ENCODE measurements at regions not wholly inside any gene's neighbourhood (a gene's known extent, or its start where the extent isn't known, plus 50 kb on each side); places are given as distances from the start of the nearest gene placed in this dataset.

DNA sequence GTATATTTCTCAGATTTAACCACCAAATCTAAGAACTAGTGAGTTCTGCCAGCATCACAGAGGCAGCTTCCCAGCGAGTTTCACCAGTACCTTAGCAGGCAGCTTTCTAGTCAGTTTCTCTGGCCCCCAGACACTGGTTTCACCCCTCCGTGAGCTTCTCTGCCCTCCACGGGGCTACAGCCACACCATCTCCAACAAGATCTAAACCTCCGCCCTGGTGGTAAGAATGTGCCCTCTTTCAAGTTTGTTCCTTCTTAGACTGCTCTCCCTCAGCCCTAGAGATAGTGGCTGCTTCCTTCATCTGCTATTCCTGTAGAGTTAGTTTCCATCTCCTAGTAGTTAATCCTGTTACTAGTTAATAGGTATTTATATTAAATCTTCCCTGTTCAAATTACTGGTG lies 60.5 kb upstream of the TAB3 start:
- DNase-seq = no peak

DNA sequence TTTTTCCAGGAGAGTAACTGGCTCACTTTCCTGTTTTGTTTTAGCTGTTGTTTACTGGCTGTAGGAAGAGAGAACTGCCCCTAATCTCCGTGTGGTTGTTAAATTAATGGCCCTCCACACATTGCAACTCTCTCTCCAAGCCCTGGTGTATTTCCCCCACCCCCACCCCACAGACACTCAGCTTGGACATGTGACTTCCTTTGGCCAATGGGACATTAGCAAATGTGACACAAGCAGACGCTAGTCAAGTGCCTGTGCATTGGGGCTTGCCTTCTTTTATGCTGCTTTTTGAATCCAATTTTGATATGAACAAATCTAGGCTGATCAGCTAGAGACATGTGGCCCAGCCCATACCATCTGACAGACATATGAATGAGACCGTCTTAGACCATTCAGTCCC lies 59.6 kb upstream of the TAB3 start:
- DNase-seq = no peak

DNA sequence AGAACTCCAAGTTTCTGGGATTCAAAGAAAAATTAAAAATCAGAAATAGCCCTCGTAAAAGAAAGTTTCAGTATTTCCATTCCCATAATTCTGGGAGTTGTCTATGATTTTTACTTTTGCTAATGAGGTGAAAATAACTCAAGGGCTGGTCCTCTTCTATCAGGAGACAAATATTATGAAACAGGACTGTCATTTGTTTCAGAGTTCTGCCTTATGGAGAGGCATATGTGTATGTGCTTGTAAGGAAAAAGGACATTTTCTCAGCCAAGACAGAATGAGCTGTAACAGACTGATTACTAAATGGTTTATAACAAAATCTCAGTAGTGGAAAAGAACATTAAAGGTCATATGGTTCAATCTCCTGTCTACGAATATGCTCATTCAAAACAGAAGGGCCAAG lies 59.0 kb upstream of the TAB3 start:
- DNase-seq = no peak

DNA sequence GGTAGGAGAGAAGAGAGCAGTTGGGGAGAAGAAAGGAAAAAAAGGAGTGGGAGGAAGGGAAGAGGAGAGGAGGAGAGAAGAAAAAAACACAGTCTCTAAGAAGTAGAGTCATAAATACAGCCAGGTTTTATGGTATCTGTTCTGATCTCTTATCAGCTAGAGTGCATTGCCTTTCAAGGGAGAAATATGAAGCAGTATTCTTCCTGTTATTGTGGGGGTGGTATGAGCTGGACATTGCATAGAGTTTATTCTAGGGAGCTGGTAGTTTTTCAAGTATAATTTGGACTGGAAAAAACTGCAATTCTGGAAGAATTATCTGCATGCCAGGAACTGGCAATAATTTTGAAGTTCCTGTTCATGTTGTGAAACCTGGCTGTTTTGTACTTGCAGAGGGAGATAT lies 54.9 kb upstream of the TAB3 start:
- no peak for DNase-seq

DNA sequence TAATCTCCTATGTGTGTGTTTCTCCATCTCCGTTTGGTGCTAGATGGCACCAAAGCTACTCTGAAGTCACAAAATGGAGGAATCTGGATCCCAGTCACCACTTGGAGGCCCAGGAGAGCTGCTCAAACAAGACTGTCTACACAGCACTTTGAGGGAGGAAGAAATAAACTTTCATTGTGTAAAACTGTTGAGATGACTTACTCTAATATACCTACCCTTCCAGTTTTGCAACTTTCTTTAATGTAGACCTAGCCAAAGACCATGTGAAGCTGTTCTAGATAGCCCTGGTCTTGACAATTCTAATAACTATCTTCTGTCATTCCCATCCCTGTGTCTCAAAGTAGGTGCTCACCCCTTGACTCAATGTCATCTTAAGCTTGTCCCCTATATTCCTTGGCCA lies 52.8 kb upstream of the TAB3 start:
- no peak for DNase-seq

DNA sequence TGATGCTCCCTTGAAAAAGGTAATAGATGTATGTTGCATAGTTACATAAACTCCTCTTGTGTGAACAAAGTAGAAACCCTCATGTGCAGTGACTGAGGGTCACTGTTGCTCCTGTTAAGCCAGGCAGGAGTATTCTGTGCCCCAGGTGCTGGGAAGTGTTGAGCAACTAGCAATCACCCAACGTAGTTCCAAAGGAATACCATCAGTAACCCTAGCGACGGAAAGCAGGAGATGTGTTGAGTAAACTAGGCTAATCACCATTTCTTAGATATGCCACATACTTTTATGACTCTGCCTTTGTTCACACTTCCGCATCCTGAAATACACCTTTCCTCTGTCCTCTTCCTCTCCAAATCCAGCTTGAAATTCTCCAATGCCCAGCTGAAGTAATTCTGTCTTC lies 50.9 kb upstream of the TAB3 start:
- DNase-seq = no peak

Measured in DMS153 (cell line).